Neural progenitor cell (in vitro differentiated cells): ENCODE measurements at regions not wholly inside any gene's neighbourhood (a gene's known extent, or its start where the extent isn't known, plus 50 kb on each side); places are given as distances from the start of the nearest gene placed in this dataset.

Experiments
- EZH2 ChIP-seq: fragments of 200-600 bp; sonication (generic); IDR thresholded peaks from 2 replicates; pipeline ENCODE4 v1.6.1; 2017; ENCODE audit warnings: antibody characterized with exemption, mild to moderate bottlenecking, moderate library complexity
- EZH2phosphoT487 ChIP-seq: fragments of 200-600 bp; sonication (generic); IDR thresholded peaks from 2 replicates; pipeline ENCODE4 v1.6.1; 2017; ENCODE audit warnings: antibody characterized with exemption
- TF ChIP-seq, protein P1 (sequence below): fragments of 200-600 bp; sonication (generic); IDR thresholded peaks from 2 replicates; pipeline ENCODE4 v1.5.1; 2017; ENCODE audit warnings: antibody characterized with exemption, mild to moderate bottlenecking

DNA sequence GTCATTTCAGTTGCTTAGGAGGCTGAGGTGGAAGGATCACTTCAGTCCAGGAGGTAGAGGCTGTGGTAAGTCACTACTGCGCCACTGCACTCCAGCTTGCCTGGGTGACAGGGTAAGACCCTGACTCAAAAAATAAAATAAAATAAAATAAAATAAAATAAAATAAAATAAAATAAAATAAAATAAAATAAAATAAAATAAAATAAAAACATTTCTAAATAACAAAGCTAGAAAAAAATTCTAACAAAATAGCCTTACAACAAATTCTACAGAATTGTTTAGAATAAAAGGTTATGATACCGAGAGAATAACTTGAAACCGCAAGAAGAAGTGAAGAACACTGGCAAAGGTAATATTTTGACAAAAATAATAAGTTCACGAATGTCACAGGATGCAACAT, 794.3 kb downstream of the NR2F2 start:
- TF ChIP-seq, protein P1, sequence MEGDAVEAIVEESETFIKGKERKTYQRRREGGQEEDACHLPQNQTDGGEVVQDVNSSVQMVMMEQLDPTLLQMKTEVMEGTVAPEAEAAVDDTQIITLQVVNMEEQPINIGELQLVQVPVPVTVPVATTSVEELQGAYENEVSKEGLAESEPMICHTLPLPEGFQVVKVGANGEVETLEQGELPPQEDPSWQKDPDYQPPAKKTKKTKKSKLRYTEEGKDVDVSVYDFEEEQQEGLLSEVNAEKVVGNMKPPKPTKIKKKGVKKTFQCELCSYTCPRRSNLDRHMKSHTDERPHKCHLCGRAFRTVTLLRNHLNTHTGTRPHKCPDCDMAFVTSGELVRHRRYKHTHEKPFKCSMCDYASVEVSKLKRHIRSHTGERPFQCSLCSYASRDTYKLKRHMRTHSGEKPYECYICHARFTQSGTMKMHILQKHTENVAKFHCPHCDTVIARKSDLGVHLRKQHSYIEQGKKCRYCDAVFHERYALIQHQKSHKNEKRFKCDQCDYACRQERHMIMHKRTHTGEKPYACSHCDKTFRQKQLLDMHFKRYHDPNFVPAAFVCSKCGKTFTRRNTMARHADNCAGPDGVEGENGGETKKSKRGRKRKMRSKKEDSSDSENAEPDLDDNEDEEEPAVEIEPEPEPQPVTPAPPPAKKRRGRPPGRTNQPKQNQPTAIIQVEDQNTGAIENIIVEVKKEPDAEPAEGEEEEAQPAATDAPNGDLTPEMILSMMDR: no peak
- TF ChIP-seq EZH2: no peak
- no peak for TF ChIP-seq EZH2phosphoT487
